ENCODE measurements at regions not wholly inside any gene's neighbourhood (a gene's known extent, or its start where the extent isn't known, plus 50 kb on each side); places are given as distances from the start of the nearest gene placed in this dataset.

GRCh38 chr10:71036297-71036966 lies 148.1 kb upstream of the PCBD1 start:
- H4K20me1 ChIP-seq (ENCODE audit: insufficient read depth), result no peaks in the 10 kb centered on the region
- H3K36me3 ChIP-seq (ENCODE audit: control insufficient read depth in 1 of 2, insufficient read depth in 2 of 2, low read length in 2 of 2), result no peaks in the 10 kb centered on the region
- no peak for ATAC-seq
- H3K9ac ChIP-seq (ENCODE audit: low read length), result no peak overlapping the region
- no peak overlapping the region for H2AFZ ChIP-seq (ENCODE audit: low read depth, low read length, poor library complexity, severe bottlenecking)
- DNase-seq (ENCODE audit: low read depth, low spot score), result no peak
- ChIA-PET RAD21 (ENCODE audit: low non-redundant PET in 1 of 2, low total read pairs in 2 of 2, uncharacterized antibody in 2 of 2, unreplicated experiment in 2 of 2) (no interaction called here), CTCF (no interaction called here), POLR2A (no interaction called here)
- no TSS peak for BruUV-seq (replicated peaks)
- no peak for TF ChIP-seq ZNF274 (IDR thresholded peaks at IDR 0.05; ENCODE audit: low read depth, low read length)
- TF ChIP-seq JUND (IDR thresholded peaks at IDR 0.05), result no peak
- no peak for TF ChIP-seq EGR1 (IDR thresholded peaks at IDR 0.05; ENCODE audit: low read depth)
- TF ChIP-seq ZBTB33 (IDR thresholded peaks at IDR 0.05; ENCODE audit: extremely low read depth, insufficient replicate concordance, low read length), result no peak
- no peak for TF ChIP-seq MAX (IDR thresholded peaks at IDR 0.05)
- no peak for TF ChIP-seq RAD21 (IDR thresholded peaks at IDR 0.05; ENCODE audit: low read depth)
- no peak for TF ChIP-seq CEBPB (IDR thresholded peaks at IDR 0.05; ENCODE audit: low read depth)
- no peak for TF ChIP-seq SIN3A (IDR thresholded peaks at IDR 0.05; ENCODE audit: low read depth)
- TF ChIP-seq YY1 (IDR thresholded peaks at IDR 0.05; ENCODE audit: extremely low read depth, insufficient replicate concordance, low read depth, low read length), result no peak
- TF ChIP-seq ZFX (IDR thresholded peaks at IDR 0.05), result no peak
- TF ChIP-seq EZH2phosphoT487 (IDR thresholded peaks at IDR 0.05; ENCODE audit: borderline replicate concordance), result no peak
- TF ChIP-seq REST (IDR thresholded peaks at IDR 0.05; ENCODE audit: low read depth), result no peak
- no peak for TF ChIP-seq ELF1 (IDR thresholded peaks at IDR 0.05; ENCODE audit: borderline replicate concordance, low read depth)
- no peak for TF ChIP-seq SRF (IDR thresholded peaks at IDR 0.05; ENCODE audit: low read depth)
- TF ChIP-seq CTCF (IDR thresholded peaks at IDR 0.05 in 2 of 3, conservative IDR thresholded peaks at IDR 0.05 in 1 of 3; ENCODE audit: borderline replicate concordance in 1 of 3, insufficient read depth in 1 of 3, low read depth in 2 of 3, low read length in 2 of 3), result no peak
- TF ChIP-seq ATF3 (IDR thresholded peaks at IDR 0.05), result no peak
- no peak for TF ChIP-seq TCF7L2 (IDR thresholded peaks at IDR 0.05; ENCODE audit: borderline replicate concordance, extremely low read depth, insufficient read depth, insufficient read length)
- H3K9me2 ChIP-seq (ENCODE audit: insufficient read depth), result no peaks in the 10 kb centered on the region
- no peaks in the 10 kb centered on the region for H3K79me2 ChIP-seq (ENCODE audit: insufficient read depth, low read length)
- no peaks in the 10 kb centered on the region for H3K9me3 ChIP-seq (ENCODE audit: control insufficient read depth in 1 of 2, insufficient read depth in 1 of 2, low read depth in 1 of 2, low read length in 2 of 2)
- no peaks in the 10 kb centered on the region for H3K4me1 ChIP-seq (ENCODE audit: control insufficient read depth in 1 of 2, insufficient read depth in 2 of 2, low read length in 2 of 2)
- H3K4me2 ChIP-seq (ENCODE audit: low read length), result no peak overlapping the region
- no peak overlapping the region for H3K27ac ChIP-seq (ENCODE audit: low read depth, low read length)
- H3K27me3 ChIP-seq (ENCODE audit: insufficient read depth, low read length), result 0 out of 2 replicates have a peak, but pooled peaks cover 5% of the 10 kb centered on the region
- intact Hi-C loops (cut with micrococcal nuclease), result no loop called here
- no peak overlapping the region for H3K4me3 ChIP-seq (replicated peaks in 1 of 2; ENCODE audit: low read depth in 1 of 2, low read length in 2 of 2)

Data from HCT116 (cell line).